DND-41 (cell line): ENCODE measurements at regions not wholly inside any gene's neighbourhood (a gene's known extent, or its start where the extent isn't known, plus 50 kb on each side); places are given as distances from the start of the nearest gene placed in this dataset.

ENCODE experiments used
- EZH2 ChIP-seq: IDR thresholded peaks from 3 replicates; pipeline ENCODE4 v1.6.1; 2012; ENCODE audit warnings: borderline replicate concordance, low read depth, mild to moderate bottlenecking, moderate library complexity, low read length, inconsistent platforms; ENCODE audit not compliant: severe bottlenecking
- TF ChIP-seq, protein P1 (sequence below): IDR thresholded peaks from 2 replicates; pipeline ENCODE4 v1.5.1; 2012; ENCODE audit warnings: borderline replicate concordance, low read length, moderate library complexity, mild to moderate bottlenecking; ENCODE audit not compliant: poor library complexity, severe bottlenecking; ENCODE audit errors: extremely low read depth

DNA sequence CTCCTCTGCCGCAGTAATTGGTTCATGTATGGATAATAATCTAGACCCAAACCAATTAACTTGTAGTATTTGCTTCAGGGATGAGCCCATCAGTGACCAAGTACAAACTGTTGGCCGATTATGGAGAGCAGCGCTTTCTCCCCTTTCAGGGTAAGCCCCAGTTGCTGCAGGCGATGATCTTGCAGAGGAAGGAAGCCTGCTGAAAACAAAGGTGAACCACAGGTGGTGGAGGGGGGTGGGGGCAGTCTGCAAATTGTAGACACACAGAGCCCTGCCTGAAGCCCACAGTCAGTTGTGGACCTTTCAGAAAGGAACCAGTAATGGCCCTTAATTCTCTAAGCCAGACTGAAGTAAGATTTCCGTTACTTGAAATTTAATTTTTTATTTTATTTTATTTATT, 167.9 kb upstream of the JARID2 start:
- TF ChIP-seq, protein P1, sequence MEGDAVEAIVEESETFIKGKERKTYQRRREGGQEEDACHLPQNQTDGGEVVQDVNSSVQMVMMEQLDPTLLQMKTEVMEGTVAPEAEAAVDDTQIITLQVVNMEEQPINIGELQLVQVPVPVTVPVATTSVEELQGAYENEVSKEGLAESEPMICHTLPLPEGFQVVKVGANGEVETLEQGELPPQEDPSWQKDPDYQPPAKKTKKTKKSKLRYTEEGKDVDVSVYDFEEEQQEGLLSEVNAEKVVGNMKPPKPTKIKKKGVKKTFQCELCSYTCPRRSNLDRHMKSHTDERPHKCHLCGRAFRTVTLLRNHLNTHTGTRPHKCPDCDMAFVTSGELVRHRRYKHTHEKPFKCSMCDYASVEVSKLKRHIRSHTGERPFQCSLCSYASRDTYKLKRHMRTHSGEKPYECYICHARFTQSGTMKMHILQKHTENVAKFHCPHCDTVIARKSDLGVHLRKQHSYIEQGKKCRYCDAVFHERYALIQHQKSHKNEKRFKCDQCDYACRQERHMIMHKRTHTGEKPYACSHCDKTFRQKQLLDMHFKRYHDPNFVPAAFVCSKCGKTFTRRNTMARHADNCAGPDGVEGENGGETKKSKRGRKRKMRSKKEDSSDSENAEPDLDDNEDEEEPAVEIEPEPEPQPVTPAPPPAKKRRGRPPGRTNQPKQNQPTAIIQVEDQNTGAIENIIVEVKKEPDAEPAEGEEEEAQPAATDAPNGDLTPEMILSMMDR, result no peak
- no peak for TF ChIP-seq EZH2
